DOHH2 (cell line): ENCODE measurements at regions not wholly inside any gene's neighbourhood (a gene's known extent, or its start where the extent isn't known, plus 50 kb on each side); places are given as distances from the start of the nearest gene placed in this dataset.

Experiments
- H3F3A ChIP-seq: fragments of 200-600 bp; sonication (generic), shearing (Covaris generic); 2 replicates; pipeline ENCODE4 v1.6.0; 2016; ENCODE audit warnings: antibody characterized with exemption, mild to moderate bottlenecking; ENCODE audit not compliant: control insufficient read depth, insufficient read depth
- H3K27ac ChIP-seq: fragments of 200-600 bp; sonication (generic); 2 replicates; pipeline ENCODE4 v1.5.1; 2014; ENCODE audit warnings: low read depth, mild to moderate bottlenecking, low read length, moderate library complexity
- H3K27me3 ChIP-seq: fragments of 200-600 bp; sonication (generic); 2 replicates; pipeline ENCODE4 v1.6.1; 2014; ENCODE audit warnings: mild to moderate bottlenecking, low read length, mixed read lengths; ENCODE audit not compliant: control insufficient read depth
- H3K36me3 ChIP-seq: fragments of 200-600 bp; sonication (generic); 2 replicates; pipeline ENCODE4 v1.6.1; 2014; ENCODE audit warnings: mild to moderate bottlenecking, low read length, moderate library complexity, mixed read lengths; ENCODE audit not compliant: control insufficient read depth
- H3K4me1 ChIP-seq: fragments of 200-600 bp; sonication (generic); 2 replicates; pipeline ENCODE4 v1.6.1; 2014; ENCODE audit warnings: mild to moderate bottlenecking, low read length, mixed read lengths; ENCODE audit not compliant: control insufficient read depth
- H3K4me2 ChIP-seq: fragments of 200-600 bp; sonication (generic); 2 replicates; pipeline ENCODE4 v1.6.0; 2014; ENCODE audit warnings: mild to moderate bottlenecking, low read length, moderate library complexity
- H3K4me3 ChIP-seq: fragments of 200-600 bp; sonication (generic); 2 replicates; pipeline ENCODE4 v1.5.1; 2014; ENCODE audit warnings: mild to moderate bottlenecking, low read length, mixed read lengths
- H3K79me2 ChIP-seq: fragments of 200-600 bp; sonication (generic); 2 replicates; pipeline ENCODE4 v1.6.1; 2014; ENCODE audit warnings: mild to moderate bottlenecking, low read length, mixed read lengths; ENCODE audit not compliant: control insufficient read depth
- H3K9me2 ChIP-seq: fragments of 200-600 bp; sonication (generic); replicated peaks from 2 replicates; pipeline ENCODE4 v1.6.1; 2014; ENCODE audit warnings: mild to moderate bottlenecking, low read length, mixed read lengths; ENCODE audit not compliant: control insufficient read depth
- H3K9me3 ChIP-seq: fragments of 200-600 bp; sonication (generic); 2 replicates; pipeline ENCODE4 v1.6.1; 2014; ENCODE audit warnings: antibody characterized with exemption, low read length, mixed read lengths; ENCODE audit not compliant: control insufficient read depth, insufficient read depth
- H4K20me1 ChIP-seq: fragments of 200-600 bp; sonication (generic); 2 replicates; pipeline ENCODE4 v1.6.0; 2014; ENCODE audit warnings: low read depth, mild to moderate bottlenecking, antibody characterized with exemption, low read length, moderate library complexity; ENCODE audit not compliant: control insufficient read depth, insufficient read depth
- CTCF ChIP-seq: fragments of 200-600 bp; sonication (generic); IDR thresholded peaks from one replicate; pipeline ENCODE4 v1.5.1; 2014; ENCODE audit warnings: antibody characterized with exemption, mild to moderate bottlenecking, low read depth, low read length; ENCODE audit not compliant: poor library complexity, severe bottlenecking
- EZH2phosphoT487 ChIP-seq: fragments of 200-600 bp; sonication (generic); IDR thresholded peaks from 2 replicates; pipeline ENCODE4 v1.6.1; 2017; ENCODE audit warnings: borderline replicate concordance, mild to moderate bottlenecking, antibody characterized with exemption, low read length, moderate library complexity, mixed read lengths

GRCh38 chr14:50051706-50052105, 64.7 kb downstream of the VCPKMT start:
- TF ChIP-seq CTCF (no peak), EZH2phosphoT487 (no peak)
- no peaks in the 10 kb centered on the region for H3K9me2 ChIP-seq
- H3K27me3 ChIP-seq = no peaks in the 10 kb centered on the region
- no peak overlapping the region for H3K4me2 ChIP-seq
- no peaks in the 10 kb centered on the region for H3F3A ChIP-seq
- H4K20me1 ChIP-seq = no peaks in the 10 kb centered on the region
- no peak overlapping the region for H3K27ac ChIP-seq
- no peaks in the 10 kb centered on the region for H3K9me3 ChIP-seq
- peaks cover 7% of the 10 kb centered on the region for H3K4me1 ChIP-seq
- H3K79me2 ChIP-seq = no peaks in the 10 kb centered on the region
- no peak overlapping the region for H3K4me3 ChIP-seq
- no peaks in the 10 kb centered on the region for H3K36me3 ChIP-seq

- no peak overlapping the region for H3K4me3 ChIP-seq
- H3K4me1 ChIP-seq = peaks cover 5% of the 10 kb centered on the region
- TF ChIP-seq EZH2phosphoT487 (no peak), CTCF (no peak)
- H3K4me2 ChIP-seq = no peak overlapping the region
- no peaks in the 10 kb centered on the region for H3K27me3 ChIP-seq
- H3K36me3 ChIP-seq = no peaks in the 10 kb centered on the region
- H3F3A ChIP-seq = no peaks in the 10 kb centered on the region
- no peaks in the 10 kb centered on the region for H4K20me1 ChIP-seq
- no peaks in the 10 kb centered on the region for H3K9me3 ChIP-seq
- H3K9me2 ChIP-seq = no peaks in the 10 kb centered on the region
- no peak overlapping the region for H3K27ac ChIP-seq
- H3K79me2 ChIP-seq = no peaks in the 10 kb centered on the region
These were observed 63.9 kb downstream of the VCPKMT start for GRCh38 chr14:50052517-50052916.

- H3K27me3 ChIP-seq = no peaks in the 10 kb centered on the region
- H3K4me1 ChIP-seq = peaks cover 5% of the 10 kb centered on the region
- no peak overlapping the region for H3K4me3 ChIP-seq
- H3K79me2 ChIP-seq = no peaks in the 10 kb centered on the region
- no peak overlapping the region for H3K4me2 ChIP-seq
- no peaks in the 10 kb centered on the region for H3K9me2 ChIP-seq
- TF ChIP-seq CTCF (no peak), EZH2phosphoT487 (no peak)
- no peaks in the 10 kb centered on the region for H3K36me3 ChIP-seq
- H3F3A ChIP-seq = no peaks in the 10 kb centered on the region
- no peak overlapping the region for H3K27ac ChIP-seq
- no peaks in the 10 kb centered on the region for H4K20me1 ChIP-seq
- H3K9me3 ChIP-seq = no peaks in the 10 kb centered on the region
These were observed 62.4 kb downstream of the VCPKMT start for GRCh38 chr14:50053935-50054334.
